GM19025 (cell line): ENCODE measurements at regions not wholly inside any gene's neighbourhood (a gene's known extent, or its start where the extent isn't known, plus 50 kb on each side); places are given as distances from the start of the nearest gene placed in this dataset.
A peak's percentile ranks its signal among the peaks of the same experiment; 100 is the strongest.

Experiments used
- ATAC-seq: cut with Tn5 transposase; IDR thresholded peaks from one replicate; pipeline ENCODE4 v1.9.1; 2021; ENCODE audit warnings: mild to moderate bottlenecking, low read depth, moderate library complexity; ENCODE audit not compliant: unreplicated experiment

GRCh38 chr9:119852390-119852789 lies 483.2 kb upstream of the BRINP1 start:
- ATAC-seq, result no peak

- no peak for ATAC-seq
Observed at GRCh38 chr9:119844431-119844830, 475.2 kb upstream of the BRINP1 start.

GRCh38 chr9:119841016-119841415 lies 471.8 kb upstream of the BRINP1 start:
- ATAC-seq, result no peak

GRCh38 chr9:119839888-119840287 lies 470.7 kb upstream of the BRINP1 start:
- no peak for ATAC-seq

GRCh38 chr9:119838210-119838609 lies 469.0 kb upstream of the BRINP1 start:
- ATAC-seq, result no peak

GRCh38 chr9:119836036-119836435 lies 466.8 kb upstream of the BRINP1 start:
- ATAC-seq, result no peak

GRCh38 chr9:119834064-119834620 lies 464.9 kb upstream of the BRINP1 start:
- ATAC-seq, result no peak

- no peak for ATAC-seq
Observed at GRCh38 chr9:119831309-119831708, 462.1 kb upstream of the BRINP1 start.

GRCh38 chr9:119829748-119830147 lies 460.5 kb upstream of the BRINP1 start:
- no peak for ATAC-seq

GRCh38 chr9:119829186-119829585 lies 460.0 kb upstream of the BRINP1 start:
- no peak for ATAC-seq

- ATAC-seq, result no peak
Observed at GRCh38 chr9:119827526-119827925, 458.3 kb upstream of the BRINP1 start.

- no peak for ATAC-seq
Observed at GRCh38 chr9:119827126-119827525, 457.9 kb upstream of the BRINP1 start.

- ATAC-seq, result no peak
Observed at GRCh38 chr9:119818726-119819435, 449.6 kb upstream of the BRINP1 start.

- no peak for ATAC-seq
Observed at GRCh38 chr9:119810645-119811429, 441.6 kb upstream of the BRINP1 start.

GRCh38 chr9:119803679-119804078 lies 434.4 kb upstream of the BRINP1 start:
- ATAC-seq, result no peak

- no peak for ATAC-seq
Observed at GRCh38 chr9:119802621-119803020, 433.4 kb upstream of the BRINP1 start.

- no peak for ATAC-seq
Observed at GRCh38 chr9:119802133-119802532, 432.9 kb upstream of the BRINP1 start.

GRCh38 chr9:119801311-119801710 lies 432.1 kb upstream of the BRINP1 start:
- ATAC-seq, result no peak

- no peak for ATAC-seq
Observed at GRCh38 chr9:119795395-119795794, 426.2 kb upstream of the BRINP1 start.

GRCh38 chr9:119794836-119795235 lies 425.6 kb upstream of the BRINP1 start:
- ATAC-seq, result no peak

GRCh38 chr9:119793218-119793617 lies 424.0 kb upstream of the BRINP1 start:
- ATAC-seq, result no peak

- ATAC-seq, result peak; percentile 57
Observed at GRCh38 chr9:119792242-119792641, 423.0 kb upstream of the BRINP1 start.
